Gastroesophageal sphincter (tissue), 3 donors: ENCODE measurements at regions not wholly inside any gene's neighbourhood (a gene's known extent, or its start where the extent isn't known, plus 50 kb on each side); places are given as distances from the start of the nearest gene placed in this dataset.

Experiments used
- CTCF ChIP-seq, 4 experiments: fragments of 200-600 bp in 2 of 4; fragments of 450-650 bp in 2 of 4; sonication (generic) in 1 of 4; IDR thresholded peaks; one replicate each; pipeline ENCODE4 v1.5.1; 2017 to 2019; ENCODE audit warnings: antibody characterized with exemption in 4 of 4, mild to moderate bottlenecking in 2 of 4, moderate library complexity in 2 of 4
- EP300 ChIP-seq: sonication (generic); formaldehyde crosslinking; IDR thresholded peaks from one replicate; pipeline ENCODE4 v1.6.1; 2017; ENCODE audit warnings: antibody characterized with exemption, mild to moderate bottlenecking
- POLR2A ChIP-seq, 2 donors: fragments of 450-650 bp; IDR thresholded peaks; one replicate each; pipeline ENCODE4 v1.6.1; 2017; ENCODE audit warnings: antibody characterized with exemption in 2 of 2, mild to moderate bottlenecking in 2 of 2, moderate library complexity in 1 of 2
- POLR2AphosphoS5 ChIP-seq: sonication (generic); formaldehyde crosslinking; IDR thresholded peaks from one replicate; pipeline ENCODE4 v1.6.1; 2017; ENCODE audit warnings: antibody characterized with exemption

- TF ChIP-seq POLR2A (IDR thresholded peaks at IDR 0.05) (no peak), CTCF (IDR thresholded peaks at IDR 0.05) (no peak), POLR2AphosphoS5 (no peak), EP300 (no peak)
Measured at GRCh38 chr11:122024278-122024677, 91.7 kb downstream of the BLID start.
